Caco-2 (cell line): ENCODE measurements at regions not wholly inside any gene's neighbourhood (a gene's known extent, or its start where the extent isn't known, plus 50 kb on each side); places are given as distances from the start of the nearest gene placed in this dataset.

Experiments
- BruUV-seq: library from RNA; stranded (reverse); fragments of 400-500 nt; replicated peaks from 2 replicates; lab custom pipeline; 2021; lab: Mats Ljungman, UMichigan
- CTCF ChIA-PET: fragments of 300-600 bp; sonication (Branson Sonifier 250); formaldehyde crosslinking; loops from one replicate; lab custom pipeline; 2022; ENCODE audit warnings: antibody characterized with exemption; lab: Charles Lee
- POLR2A ChIA-PET: fragments of 300-600 bp; sonication (Branson Sonifier 250); formaldehyde crosslinking; loops from one replicate; lab custom pipeline; 2022; ENCODE audit warnings: antibody characterized with exemption; lab: Charles Lee
- DNase-seq, 2 experiments: peaks; one replicate each; pipeline versions ENCODE4 v3.0.0 to v3.0.0-alpha.2; 2020 to 2022
- H3K27me3 ChIP-seq: replicated peaks from 2 replicates; pipeline ENCODE4 v1.6.0; 2011; ENCODE audit warnings: low read length; ENCODE audit not compliant: control insufficient read depth, insufficient read depth
- H3K36me3 ChIP-seq: 2 replicates; pipeline ENCODE4 v1.5.1; 2011; ENCODE audit warnings: low read length; ENCODE audit not compliant: control insufficient read depth, insufficient read depth
- H3K4me1 ChIP-seq: fragments of 250-450 bp; sonication (Bioruptor Pico); 2 replicates; pipeline ENCODE4 v1.5.1; 2020; ENCODE audit warnings: mild to moderate bottlenecking
- H3K4me3 ChIP-seq: 2 replicates; pipeline ENCODE4 v1.5.1; 2011; ENCODE audit warnings: low read depth, mild to moderate bottlenecking, control low read depth, low read length
- H3K9me3 ChIP-seq: fragments of 250-450 bp; sonication (Bioruptor Pico); 2 replicates; pipeline ENCODE4 v1.5.1; 2020; ENCODE audit warnings: mild to moderate bottlenecking, moderate library complexity
- H3K27ac Mint-ChIP-seq: one replicate; pipeline ENCODE4 v1.8.0; 2022; ENCODE audit warnings: mixed read lengths; ENCODE audit not compliant: unreplicated experiment
- H3K27me3 Mint-ChIP-seq: one replicate; pipeline ENCODE4 v1.8.0; 2022; ENCODE audit warnings: mixed read lengths; ENCODE audit not compliant: insufficient read depth, unreplicated experiment
- H3K36me3 Mint-ChIP-seq: one replicate; pipeline ENCODE4 v1.8.0; 2022; ENCODE audit warnings: mild to moderate bottlenecking, mixed read lengths; ENCODE audit not compliant: insufficient read depth, unreplicated experiment
- H3K4me1 Mint-ChIP-seq: one replicate; pipeline ENCODE4 v1.8.0; 2022; ENCODE audit warnings: low read depth, mixed read lengths; ENCODE audit not compliant: unreplicated experiment
- H3K4me3 Mint-ChIP-seq: one replicate; pipeline ENCODE4 v1.8.0; 2022; ENCODE audit warnings: mild to moderate bottlenecking, moderate library complexity, mixed read lengths; ENCODE audit not compliant: unreplicated experiment
- H3K9me3 Mint-ChIP-seq: one replicate; pipeline ENCODE4 v1.8.0; 2022; ENCODE audit warnings: mixed read lengths; ENCODE audit not compliant: unreplicated experiment
- CTCF ChIP-seq, 2 experiments: fragments of 200-600 bp in 1 of 2; IDR thresholded peaks; 1 replicate in 1 of 2; 2 replicates in 1 of 2; pipeline versions ENCODE4 v1.5.1 to v1.8.0; 2011 to 2022; ENCODE audit warnings: antibody characterized with exemption in 1 of 2, control low read depth in 1 of 2, inconsistent platforms in 1 of 2, low read depth in 1 of 2, low read length in 1 of 2, mild to moderate bottlenecking in 1 of 2, moderate library complexity in 1 of 2; ENCODE audit not compliant: insufficient read depth in 1 of 2, severe bottlenecking in 1 of 2, unreplicated experiment in 1 of 2
- intact Hi-C: fragments of 100-400 bp; cut with micrococcal nuclease; formaldehyde crosslinking; loops from one replicate; pipeline ENCODE4 v1.10.0; 2022; ENCODE audit not compliant: unreplicated experiment

GRCh38 chr11:135036488-135037297 lies 624.7 kb upstream of the B3GAT1 start:
- POLR2A ChIA-PET, result no interaction called here
- Histone ChIP-seq H3K27me3 (no peaks in the 10 kb centered on the region), H3K9me3 (no peaks in the 10 kb centered on the region), H3K4me3 (no peak overlapping the region), H3K4me1 (no peaks in the 10 kb centered on the region), H3K36me3 (no peaks in the 10 kb centered on the region)
- H3K4me3 Mint-ChIP-seq, result no peak overlapping the region
- no peaks in the 10 kb centered on the region for H3K4me1 Mint-ChIP-seq
- DNase-seq, result no peak
- TF ChIP-seq CTCF (IDR thresholded peaks at IDR 0.05; ENCODE audit: insufficient read depth in 1 of 2, low read depth in 1 of 2, low read length in 1 of 2, severe bottlenecking in 1 of 2, unreplicated experiment in 1 of 2), result no peak
- peaks cover 6% of the 10 kb centered on the region for H3K27me3 Mint-ChIP-seq
- CTCF ChIA-PET, result no interaction called here
- no TSS peak for BruUV-seq
- intact Hi-C loops, result no loop called here
- no peak overlapping the region for H3K27ac Mint-ChIP-seq
- H3K36me3 Mint-ChIP-seq, result no peaks in the 10 kb centered on the region
- H3K9me3 Mint-ChIP-seq, result peaks cover 13% of the 10 kb centered on the region

GRCh38 chr11:135035282-135035681 lies 623.2 kb upstream of the B3GAT1 start:
- no peak for TF ChIP-seq CTCF (IDR thresholded peaks at IDR 0.05; ENCODE audit: insufficient read depth in 1 of 2, low read depth in 1 of 2, low read length in 1 of 2, severe bottlenecking in 1 of 2, unreplicated experiment in 1 of 2)
- CTCF ChIA-PET, result no interaction called here
- DNase-seq, result no peak
- H3K27me3 ChIP-seq, result no peaks in the 10 kb centered on the region
- no peaks in the 10 kb centered on the region for H3K36me3 ChIP-seq
- Mint-ChIP-seq H3K27me3 (peaks cover 7% of the 10 kb centered on the region), H3K27ac (no peak overlapping the region), H3K9me3 (peaks cover 13% of the 10 kb centered on the region), H3K36me3 (no peaks in the 10 kb centered on the region), H3K4me3 (no peak overlapping the region), H3K4me1 (no peaks in the 10 kb centered on the region)
- H3K9me3 ChIP-seq, result no peaks in the 10 kb centered on the region
- intact Hi-C loops, result no loop called here
- BruUV-seq, result no TSS peak
- POLR2A ChIA-PET, result no interaction called here
- H3K4me3 ChIP-seq, result no peak overlapping the region
- no peaks in the 10 kb centered on the region for H3K4me1 ChIP-seq

GRCh38 chr11:135033540-135033939 lies 621.5 kb upstream of the B3GAT1 start:
- TF ChIP-seq CTCF (IDR thresholded peaks at IDR 0.05; ENCODE audit: insufficient read depth in 1 of 2, low read depth in 1 of 2, low read length in 1 of 2, severe bottlenecking in 1 of 2, unreplicated experiment in 1 of 2), result peak; percentile 30 to 75
- H3K4me1 ChIP-seq, result no peaks in the 10 kb centered on the region
- Mint-ChIP-seq H3K27ac (no peak overlapping the region), H3K27me3 (peaks cover 11% of the 10 kb centered on the region), H3K9me3 (peaks cover 13% of the 10 kb centered on the region), H3K4me3 (no peak overlapping the region), H3K36me3 (no peaks in the 10 kb centered on the region), H3K4me1 (no peaks in the 10 kb centered on the region)
- H3K4me3 ChIP-seq, result no peak overlapping the region
- H3K9me3 ChIP-seq, result no peaks in the 10 kb centered on the region
- BruUV-seq, result no TSS peak
- CTCF ChIA-PET, result no interaction called here
- POLR2A ChIA-PET, result no interaction called here
- H3K36me3 ChIP-seq, result no peaks in the 10 kb centered on the region
- no peaks in the 10 kb centered on the region for H3K27me3 ChIP-seq
- intact Hi-C loops, result loop anchor here (1.0 kb wide), 2 partner anchors 165 to 441 kb away; no protein-coding TSS in a partner anchor
- DNase-seq, result peak; percentile 67 to 75
